Tibial artery (tissue), 4 donors: ENCODE measurements at regions not wholly inside any gene's neighbourhood (a gene's known extent, or its start where the extent isn't known, plus 50 kb on each side); places are given as distances from the start of the nearest gene placed in this dataset.
A peak's percentile ranks its signal among the peaks of the same experiment; 100 is the strongest.
"Not testable (repeated sequence)": the region's sequence is repeated elsewhere in the genome, so short reads cannot be mapped to it uniquely, and the experiment has no call there.

Experiments used
- DNase-seq, 2 donors: peaks; one replicate each; pipeline ENCODE4 v3.0.0-alpha.2; 2019
- H3K27ac ChIP-seq, 2 donors: fragments of 200-600 bp; sonication (generic) in 1 of 2; 1 replicate in 1 of 2; 2 replicates in 1 of 2; pipeline ENCODE4 v1.5.1; 2018 to 2019; ENCODE audit warnings: mild to moderate bottlenecking in 1 of 2
- H3K27me3 ChIP-seq, 2 donors: fragments of 200-600 bp; sonication (generic) in 1 of 2; one replicate each; pipeline versions ENCODE4 v1.5.1 to v1.6.0; 2016 to 2019
- H3K36me3 ChIP-seq, 3 donors: fragments of 200-600 bp; sonication (generic) in 2 of 3; one replicate each; pipeline ENCODE4 v1.5.1; 2016 to 2019; ENCODE audit warnings: mild to moderate bottlenecking in 2 of 3
- H3K4me1 ChIP-seq, 4 donors: fragments of 200-600 bp; sonication (generic) in 2 of 4; 1 replicate in 3 of 4; 2 replicates in 1 of 4; pipeline ENCODE4 v1.5.1; 2016 to 2019
- H3K4me3 ChIP-seq, 2 donors: fragments of 200-600 bp; sonication (generic) in 1 of 2; 1 replicate in 1 of 2; 2 replicates in 1 of 2; pipeline ENCODE4 v1.5.1; 2018 to 2019; ENCODE audit warnings: mild to moderate bottlenecking in 2 of 2
- H3K9me3 ChIP-seq, 3 donors: fragments of 200-600 bp; sonication (generic) in 1 of 3; one replicate each; pipeline ENCODE4 v1.5.1; 2016 to 2019
- CTCF ChIP-seq, 2 experiments: fragments of 200-600 bp in 1 of 2; fragments of 450-650 bp in 1 of 2; IDR thresholded peaks; one replicate each; pipeline ENCODE4 v1.5.1; 2017 to 2019; ENCODE audit warnings: antibody characterized with exemption in 2 of 2, mild to moderate bottlenecking in 1 of 2, moderate library complexity in 1 of 2
- intact Hi-C: fragments of 100-400 bp; cut with DNase I; formaldehyde crosslinking; loops from one replicate; pipeline ENCODE4 v1.15.0; 2023; ENCODE audit warnings: low total_unique reads

- no peaks in the 10 kb centered on the region for H3K4me1 ChIP-seq
- no peak overlapping the region for H3K27ac ChIP-seq
- no peak for DNase-seq
- no peak for TF ChIP-seq CTCF (IDR thresholded peaks at IDR 0.05)
- intact Hi-C loops = no loop called here
- no peaks in the 10 kb centered on the region for H3K9me3 ChIP-seq
- H3K27me3 ChIP-seq = no peaks in the 10 kb centered on the region
- H3K36me3 ChIP-seq = no peaks in the 10 kb centered on the region
- no peak overlapping the region for H3K4me3 ChIP-seq
These were observed 185.8 kb upstream of the GPRIN3 start for GRCh38 chr4:89493367-89493766.

GRCh38 chr4:89492581-89493071 is 185.0 kb upstream of the GPRIN3 start:
- DNase-seq = no peak
- TF ChIP-seq CTCF (IDR thresholded peaks at IDR 0.05) = no peak
- Histone ChIP-seq H3K4me3 (no peak overlapping the region), H3K4me1 (no peaks in the 10 kb centered on the region), H3K36me3 (no peaks in the 10 kb centered on the region), H3K9me3 (no peaks in the 10 kb centered on the region), H3K27me3 (no peaks in the 10 kb centered on the region), H3K27ac (no peak overlapping the region)
- intact Hi-C loops = no loop called here

GRCh38 chr4:89491761-89492160 is 184.2 kb upstream of the GPRIN3 start:
- Histone ChIP-seq H3K27ac (no peak overlapping the region), H3K4me3 (no peak overlapping the region), H3K4me1 (no peaks in the 10 kb centered on the region), H3K9me3 (no peaks in the 10 kb centered on the region), H3K36me3 (no peaks in the 10 kb centered on the region), H3K27me3 (no peaks in the 10 kb centered on the region)
- no peak for TF ChIP-seq CTCF (IDR thresholded peaks at IDR 0.05)
- intact Hi-C loops = no loop called here
- no peak for DNase-seq

- H3K4me3 ChIP-seq = not testable (repeated sequence)
These were observed 182.4 kb upstream of the GPRIN3 start for GRCh38 chr4:89489921-89490431.

GRCh38 chr4:89489338-89489771 is 181.8 kb upstream of the GPRIN3 start:
- Histone ChIP-seq H3K27ac (no peak overlapping the region), H3K4me3 (no peak overlapping the region), H3K9me3 (no peaks in the 10 kb centered on the region), H3K36me3 (no peaks in the 10 kb centered on the region), H3K4me1 (no peaks in the 10 kb centered on the region), H3K27me3 (no peaks in the 10 kb centered on the region)
- DNase-seq = peak; percentile 33 to 63
- TF ChIP-seq CTCF (IDR thresholded peaks at IDR 0.05) = no peak
- intact Hi-C loops = no loop called here

More at GRCh38 chr4:89489921-89490431, 182.4 kb upstream of the GPRIN3 start:
- H3K9me3 ChIP-seq, H3K27me3 ChIP-seq, DNase-seq, intact Hi-C loops, H3K27ac ChIP-seq, H3K36me3 ChIP-seq, H3K4me1 ChIP-seq: not testable (repeated sequence)

- H3K9me3 ChIP-seq = no peaks in the 10 kb centered on the region
- TF ChIP-seq CTCF (IDR thresholded peaks at IDR 0.05) = no peak
- no peak for DNase-seq
- H3K27me3 ChIP-seq = no peaks in the 10 kb centered on the region
- no peak overlapping the region for H3K4me3 ChIP-seq
- no peaks in the 10 kb centered on the region for H3K4me1 ChIP-seq
- intact Hi-C loops = no loop called here
- H3K27ac ChIP-seq = no peak overlapping the region
- H3K36me3 ChIP-seq = no peaks in the 10 kb centered on the region
These were observed 181.1 kb upstream of the GPRIN3 start for GRCh38 chr4:89488736-89489135.
